ENCODE measurements at regions not wholly inside any gene's neighbourhood (a gene's known extent, or its start where the extent isn't known, plus 50 kb on each side); places are given as distances from the start of the nearest gene placed in this dataset.

DNA sequence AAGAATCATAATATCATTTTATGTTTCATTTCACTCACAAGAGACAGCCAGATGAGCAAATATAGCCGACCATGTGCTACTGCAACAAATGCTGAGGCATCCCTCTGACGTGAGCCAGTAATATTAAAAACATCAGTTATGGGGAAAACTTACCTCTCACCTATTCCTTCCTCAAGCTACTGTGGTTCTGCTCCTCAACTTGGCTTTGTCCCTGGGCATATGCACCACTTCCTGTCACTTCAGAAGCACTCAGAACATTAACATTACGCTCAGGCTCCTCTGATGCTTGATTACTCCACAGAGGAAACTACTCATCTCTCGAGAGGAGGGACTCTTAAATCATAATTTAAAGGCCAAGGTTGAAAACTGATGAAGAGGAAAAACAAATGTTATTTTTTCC is 457.0 kb upstream of the ALCAM start:
- H3K4me3 ChIP-seq, result no peak overlapping the region
- H3K27me3 ChIP-seq, result no peaks in the 10 kb centered on the region
- TF ChIP-seq POLR2AphosphoS5 (IDR thresholded peaks at IDR 0.05), result no peak
- no peak for TF ChIP-seq EP300 (IDR thresholded peaks at IDR 0.05)
- TF ChIP-seq, protein P1, sequence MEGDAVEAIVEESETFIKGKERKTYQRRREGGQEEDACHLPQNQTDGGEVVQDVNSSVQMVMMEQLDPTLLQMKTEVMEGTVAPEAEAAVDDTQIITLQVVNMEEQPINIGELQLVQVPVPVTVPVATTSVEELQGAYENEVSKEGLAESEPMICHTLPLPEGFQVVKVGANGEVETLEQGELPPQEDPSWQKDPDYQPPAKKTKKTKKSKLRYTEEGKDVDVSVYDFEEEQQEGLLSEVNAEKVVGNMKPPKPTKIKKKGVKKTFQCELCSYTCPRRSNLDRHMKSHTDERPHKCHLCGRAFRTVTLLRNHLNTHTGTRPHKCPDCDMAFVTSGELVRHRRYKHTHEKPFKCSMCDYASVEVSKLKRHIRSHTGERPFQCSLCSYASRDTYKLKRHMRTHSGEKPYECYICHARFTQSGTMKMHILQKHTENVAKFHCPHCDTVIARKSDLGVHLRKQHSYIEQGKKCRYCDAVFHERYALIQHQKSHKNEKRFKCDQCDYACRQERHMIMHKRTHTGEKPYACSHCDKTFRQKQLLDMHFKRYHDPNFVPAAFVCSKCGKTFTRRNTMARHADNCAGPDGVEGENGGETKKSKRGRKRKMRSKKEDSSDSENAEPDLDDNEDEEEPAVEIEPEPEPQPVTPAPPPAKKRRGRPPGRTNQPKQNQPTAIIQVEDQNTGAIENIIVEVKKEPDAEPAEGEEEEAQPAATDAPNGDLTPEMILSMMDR (IDR thresholded peaks at IDR 0.05), result no peak
- no peak for TF ChIP-seq POLR2A (IDR thresholded peaks at IDR 0.05; ENCODE audit: low read depth)
- DNase-seq (ENCODE audit: extremely low spot score), result no peak
- intact Hi-C loops (cut with DNase I), result no loop called here
- no peaks in the 10 kb centered on the region for H3K4me1 ChIP-seq
- no peaks in the 10 kb centered on the region for H3K9me3 ChIP-seq
- H3K36me3 ChIP-seq, result no peaks in the 10 kb centered on the region
- no peak overlapping the region for H3K27ac ChIP-seq (replicated peaks in 1 of 4)
- 46% methylated on average over 4 of the region's 4 CpGs for WGBS

DNA sequence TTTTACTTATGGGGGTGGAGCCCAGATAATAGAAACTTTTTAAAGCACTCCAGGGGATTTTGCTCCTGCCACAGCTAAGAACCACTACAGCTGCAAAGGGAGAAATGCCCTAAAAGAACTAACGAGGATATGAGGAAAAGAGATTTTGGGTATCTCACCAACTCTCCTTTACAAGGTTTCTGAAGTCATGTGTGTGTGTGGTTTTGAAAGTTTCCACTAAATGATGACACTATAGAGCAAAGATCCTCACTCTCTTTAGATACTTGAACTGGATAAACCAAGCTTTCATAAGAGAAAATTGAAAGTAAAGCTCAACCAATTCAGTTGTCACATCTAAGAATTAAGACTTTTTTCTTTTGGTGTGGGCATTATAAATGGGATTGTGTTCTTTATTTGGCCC is 455.3 kb upstream of the ALCAM start:
- DNase-seq (ENCODE audit: extremely low spot score), result no peak
- H3K4me1 ChIP-seq, result no peaks in the 10 kb centered on the region
- 100% methylated on average over 1 of the region's 1 CpG for WGBS
- TF ChIP-seq POLR2A (IDR thresholded peaks at IDR 0.05; ENCODE audit: low read depth) (no peak), POLR2AphosphoS5 (IDR thresholded peaks at IDR 0.05) (no peak), EP300 (IDR thresholded peaks at IDR 0.05) (no peak)
- TF ChIP-seq, protein P1 (IDR thresholded peaks at IDR 0.05), result no peak
- intact Hi-C loops (cut with DNase I), result no loop called here
- no peaks in the 10 kb centered on the region for H3K9me3 ChIP-seq
- H3K36me3 ChIP-seq, result no peaks in the 10 kb centered on the region
- H3K27ac ChIP-seq (replicated peaks in 1 of 4), result no peak overlapping the region
- H3K4me3 ChIP-seq, result no peak overlapping the region
- H3K27me3 ChIP-seq, result no peaks in the 10 kb centered on the region

DNA sequence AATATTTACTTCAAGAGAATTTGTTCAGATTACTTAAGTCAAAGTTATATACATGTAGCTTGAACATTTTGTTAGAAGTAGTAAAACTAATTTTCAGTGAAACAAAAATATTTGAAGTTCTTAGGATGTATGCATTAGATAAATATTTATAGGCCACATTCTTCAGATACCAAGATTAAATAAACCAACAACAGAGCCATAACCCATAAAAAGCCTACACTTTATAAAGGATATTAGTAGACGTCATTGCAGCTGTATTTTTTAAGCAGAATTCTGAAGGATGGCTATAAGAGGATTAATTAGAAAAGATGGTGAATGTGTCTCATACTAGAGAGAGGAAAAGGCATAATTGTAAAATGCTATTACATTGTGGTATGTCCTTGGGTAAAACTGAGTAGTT is 449.7 kb upstream of the ALCAM start:
- H3K4me3 ChIP-seq, result no peak overlapping the region
- intact Hi-C loops (cut with DNase I), result no loop called here
- DNase-seq (ENCODE audit: extremely low spot score), result no peak
- H3K4me1 ChIP-seq, result no peaks in the 10 kb centered on the region
- no peaks in the 10 kb centered on the region for H3K27me3 ChIP-seq
- no peak for TF ChIP-seq POLR2A (IDR thresholded peaks at IDR 0.05; ENCODE audit: low read depth)
- no peaks in the 10 kb centered on the region for H3K36me3 ChIP-seq
- 54% methylated on average over 1 of the region's 1 CpG for WGBS
- H3K27ac ChIP-seq (replicated peaks in 1 of 4), result no peak overlapping the region
- H3K9me3 ChIP-seq, result no peaks in the 10 kb centered on the region

DNA sequence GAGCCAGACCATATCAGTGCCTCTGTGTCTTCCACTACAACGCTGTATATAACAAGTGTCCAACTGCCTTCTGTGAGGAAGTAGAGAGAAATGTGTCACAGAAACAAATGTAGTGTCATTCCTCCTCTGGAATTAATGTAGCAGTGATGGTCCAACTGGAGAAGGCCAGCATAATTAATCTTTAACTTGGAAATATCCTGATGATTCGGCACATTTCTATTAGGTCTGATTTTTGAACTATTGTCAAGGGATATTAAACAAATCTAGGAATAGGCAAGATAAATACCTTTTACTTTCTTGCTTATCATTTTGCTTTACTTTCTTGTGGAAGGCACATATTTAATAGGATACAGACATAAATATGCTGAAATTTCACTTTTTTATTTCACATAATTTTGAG is 446.2 kb upstream of the ALCAM start:
- DNase-seq (ENCODE audit: extremely low spot score), result no peak
- no peaks in the 10 kb centered on the region for H3K9me3 ChIP-seq
- no peak for TF ChIP-seq POLR2AphosphoS5 (IDR thresholded peaks at IDR 0.05)
- WGBS, result 89% methylated on average over 2 of the region's 2 CpGs
- H3K27me3 ChIP-seq, result no peaks in the 10 kb centered on the region
- no peak overlapping the region for H3K27ac ChIP-seq (replicated peaks in 1 of 4)
- no peaks in the 10 kb centered on the region for H3K4me1 ChIP-seq
- H3K36me3 ChIP-seq, result no peaks in the 10 kb centered on the region
- H3K4me3 ChIP-seq, result no peak overlapping the region
- intact Hi-C loops (cut with DNase I), result no loop called here

DNA sequence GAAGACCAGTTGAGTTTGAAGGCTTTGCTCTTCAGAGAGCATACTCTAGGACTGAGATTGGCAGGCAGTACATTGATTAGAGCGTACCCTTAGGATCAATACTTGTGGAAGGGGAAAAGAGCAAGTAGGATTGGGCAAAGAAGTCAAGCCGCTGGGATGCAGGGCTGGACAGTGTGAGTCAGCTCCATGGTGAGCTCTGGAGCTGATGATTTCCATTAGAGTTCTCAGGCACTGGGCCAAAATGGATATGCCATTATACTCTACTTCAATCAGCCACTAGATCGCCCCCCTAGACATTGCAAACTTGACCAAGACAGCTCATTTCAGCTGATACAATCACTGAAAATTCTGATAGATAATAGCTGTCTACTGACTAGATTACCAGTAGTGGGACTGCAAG is 432.7 kb upstream of the ALCAM start:
- no peaks in the 10 kb centered on the region for H3K9me3 ChIP-seq
- H3K27ac ChIP-seq (replicated peaks in 1 of 4), result no peak overlapping the region
- no peak for TF ChIP-seq POLR2AphosphoS5 (IDR thresholded peaks at IDR 0.05)
- no peak for TF ChIP-seq EP300 (IDR thresholded peaks at IDR 0.05)
- TF ChIP-seq POLR2A (IDR thresholded peaks at IDR 0.05; ENCODE audit: low read depth), result no peak
- TF ChIP-seq, protein P1 (IDR thresholded peaks at IDR 0.05), result no peak
- 92% methylated on average over 3 of the region's 3 CpGs for WGBS
- H3K36me3 ChIP-seq, result no peaks in the 10 kb centered on the region
- H3K4me1 ChIP-seq, result no peaks in the 10 kb centered on the region
- no peaks in the 10 kb centered on the region for H3K27me3 ChIP-seq
- no peak overlapping the region for H3K4me3 ChIP-seq
- DNase-seq (ENCODE audit: extremely low spot score), result no peak
- intact Hi-C loops (cut with DNase I), result no loop called here

DNA sequence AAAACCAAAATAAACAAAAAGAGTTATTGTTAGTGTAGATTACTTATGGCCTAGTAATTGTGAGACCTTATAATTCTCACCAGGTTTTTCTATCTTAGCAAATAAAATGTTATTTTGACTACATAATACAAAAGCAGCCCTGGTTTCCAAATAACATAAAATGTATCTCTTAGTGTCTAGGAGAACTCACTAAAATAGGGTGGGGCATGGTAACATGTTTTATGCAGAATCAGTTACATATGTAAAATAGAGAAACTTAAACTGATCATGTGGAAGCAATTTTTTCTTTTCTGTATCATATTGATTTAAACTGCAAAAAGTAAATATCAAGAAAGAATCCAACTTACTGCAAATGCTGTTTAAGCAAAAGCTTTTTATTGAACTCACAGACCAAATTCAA is 431.1 kb upstream of the ALCAM start:
- no peak overlapping the region for H3K4me3 ChIP-seq
- no peaks in the 10 kb centered on the region for H3K9me3 ChIP-seq
- H3K27ac ChIP-seq (replicated peaks in 1 of 4), result no peak overlapping the region
- intact Hi-C loops (cut with DNase I), result no loop called here
- no peak for TF ChIP-seq POLR2A (IDR thresholded peaks at IDR 0.05; ENCODE audit: low read depth)
- TF ChIP-seq EP300 (IDR thresholded peaks at IDR 0.05), result no peak
- TF ChIP-seq, protein P1 (IDR thresholded peaks at IDR 0.05), result no peak
- no peaks in the 10 kb centered on the region for H3K4me1 ChIP-seq
- H3K27me3 ChIP-seq, result no peaks in the 10 kb centered on the region
- no peaks in the 10 kb centered on the region for H3K36me3 ChIP-seq
- no peak for DNase-seq (ENCODE audit: extremely low spot score)
